Parathyroid adenoma (tissue), 2 donors: ENCODE measurements at regions not wholly inside any gene's neighbourhood (a gene's known extent, or its start where the extent isn't known, plus 50 kb on each side); places are given as distances from the start of the nearest gene placed in this dataset.

Experiments used
- H2AFZ ChIP-seq: fragments of 300-600 bp; sonication (generic); one replicate; pipeline ENCODE4 v1.7.0; 2017; ENCODE audit warnings: antibody characterized with exemption, mild to moderate bottlenecking
- H3K27ac ChIP-seq: fragments of 300-600 bp; sonication (generic); one replicate; pipeline ENCODE4 v1.7.0; 2017
- H3K27me3 ChIP-seq: fragments of 300-600 bp; sonication (generic); one replicate; pipeline ENCODE4 v1.7.0; 2017; ENCODE audit warnings: low read length; ENCODE audit not compliant: control insufficient read depth, insufficient read depth
- H3K36me3 ChIP-seq: fragments of 300-600 bp; sonication (generic); one replicate; pipeline ENCODE4 v1.7.0; 2017; ENCODE audit warnings: low read length; ENCODE audit not compliant: control insufficient read depth, insufficient read depth
- H3K4me1 ChIP-seq: fragments of 300-600 bp; sonication (generic); one replicate; pipeline ENCODE4 v1.7.0; 2017; ENCODE audit warnings: control low read depth
- H3K4me2 ChIP-seq: fragments of 300-600 bp; sonication (generic); one replicate; pipeline ENCODE4 v1.7.0; 2017; ENCODE audit warnings: low read length
- H3K4me3 ChIP-seq: fragments of 300-600 bp; sonication (generic); one replicate; pipeline ENCODE4 v1.7.0; 2017; ENCODE audit warnings: low read depth, low read length
- H3K79me2 ChIP-seq: fragments of 300-600 bp; sonication (generic); one replicate; pipeline ENCODE4 v1.7.0; 2017; ENCODE audit warnings: control low read depth
- H3K9ac ChIP-seq: fragments of 300-600 bp; sonication (generic); one replicate; pipeline ENCODE4 v1.7.0; 2017; ENCODE audit warnings: mild to moderate bottlenecking
- H3K9me3 ChIP-seq: fragments of 300-600 bp; sonication (generic); one replicate; pipeline ENCODE4 v1.7.0; 2017; ENCODE audit warnings: low read length; ENCODE audit not compliant: control insufficient read depth
- TF ChIP-seq, protein P1 (sequence below): fragments of 300-600 bp; sonication (generic); IDR thresholded peaks from one replicate; pipeline ENCODE4 v1.7.0; 2017; ENCODE audit warnings: antibody characterized with exemption, mild to moderate bottlenecking
- donor health status: primary hyperparathyroidism.

DNA sequence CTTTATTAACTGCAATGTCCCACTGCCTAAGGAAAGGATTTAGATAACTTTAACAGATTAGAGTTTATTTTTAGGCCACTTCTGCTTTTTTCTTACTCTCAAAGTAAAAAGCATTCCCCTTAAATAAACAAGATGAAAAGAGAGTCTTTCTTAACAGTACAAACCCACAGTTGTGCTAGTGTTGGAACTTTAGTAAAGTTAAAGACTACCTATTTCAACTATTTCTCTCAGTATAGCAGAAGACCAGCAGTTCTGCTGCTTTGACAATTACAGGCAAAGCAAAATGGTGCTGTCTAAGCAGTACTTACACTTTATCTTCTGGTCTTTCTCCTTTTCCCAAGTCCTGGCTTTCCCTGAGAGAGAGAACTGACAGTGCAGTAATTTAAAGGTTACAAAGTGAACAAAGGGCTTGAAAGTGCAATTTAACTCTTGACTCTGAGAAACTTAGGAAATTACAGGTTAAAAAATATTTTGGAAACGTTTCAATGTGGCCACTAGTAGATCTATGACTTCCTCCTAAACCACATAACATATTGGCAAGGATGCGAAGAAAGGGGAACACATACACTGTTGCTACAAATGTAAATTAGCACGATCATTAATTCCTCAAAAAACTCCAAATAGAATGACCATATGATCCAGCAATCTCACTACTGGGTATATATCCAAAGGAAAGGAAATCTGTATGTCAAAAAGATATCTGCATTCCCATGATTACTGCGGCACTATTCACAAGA is 135.4 kb upstream of the POGK start:
- H3K27me3 ChIP-seq, result no peaks in the 10 kb centered on the region
- H2AFZ ChIP-seq, result no peak overlapping the region
- TF ChIP-seq, protein P1, sequence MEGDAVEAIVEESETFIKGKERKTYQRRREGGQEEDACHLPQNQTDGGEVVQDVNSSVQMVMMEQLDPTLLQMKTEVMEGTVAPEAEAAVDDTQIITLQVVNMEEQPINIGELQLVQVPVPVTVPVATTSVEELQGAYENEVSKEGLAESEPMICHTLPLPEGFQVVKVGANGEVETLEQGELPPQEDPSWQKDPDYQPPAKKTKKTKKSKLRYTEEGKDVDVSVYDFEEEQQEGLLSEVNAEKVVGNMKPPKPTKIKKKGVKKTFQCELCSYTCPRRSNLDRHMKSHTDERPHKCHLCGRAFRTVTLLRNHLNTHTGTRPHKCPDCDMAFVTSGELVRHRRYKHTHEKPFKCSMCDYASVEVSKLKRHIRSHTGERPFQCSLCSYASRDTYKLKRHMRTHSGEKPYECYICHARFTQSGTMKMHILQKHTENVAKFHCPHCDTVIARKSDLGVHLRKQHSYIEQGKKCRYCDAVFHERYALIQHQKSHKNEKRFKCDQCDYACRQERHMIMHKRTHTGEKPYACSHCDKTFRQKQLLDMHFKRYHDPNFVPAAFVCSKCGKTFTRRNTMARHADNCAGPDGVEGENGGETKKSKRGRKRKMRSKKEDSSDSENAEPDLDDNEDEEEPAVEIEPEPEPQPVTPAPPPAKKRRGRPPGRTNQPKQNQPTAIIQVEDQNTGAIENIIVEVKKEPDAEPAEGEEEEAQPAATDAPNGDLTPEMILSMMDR, result no peak

DNA sequence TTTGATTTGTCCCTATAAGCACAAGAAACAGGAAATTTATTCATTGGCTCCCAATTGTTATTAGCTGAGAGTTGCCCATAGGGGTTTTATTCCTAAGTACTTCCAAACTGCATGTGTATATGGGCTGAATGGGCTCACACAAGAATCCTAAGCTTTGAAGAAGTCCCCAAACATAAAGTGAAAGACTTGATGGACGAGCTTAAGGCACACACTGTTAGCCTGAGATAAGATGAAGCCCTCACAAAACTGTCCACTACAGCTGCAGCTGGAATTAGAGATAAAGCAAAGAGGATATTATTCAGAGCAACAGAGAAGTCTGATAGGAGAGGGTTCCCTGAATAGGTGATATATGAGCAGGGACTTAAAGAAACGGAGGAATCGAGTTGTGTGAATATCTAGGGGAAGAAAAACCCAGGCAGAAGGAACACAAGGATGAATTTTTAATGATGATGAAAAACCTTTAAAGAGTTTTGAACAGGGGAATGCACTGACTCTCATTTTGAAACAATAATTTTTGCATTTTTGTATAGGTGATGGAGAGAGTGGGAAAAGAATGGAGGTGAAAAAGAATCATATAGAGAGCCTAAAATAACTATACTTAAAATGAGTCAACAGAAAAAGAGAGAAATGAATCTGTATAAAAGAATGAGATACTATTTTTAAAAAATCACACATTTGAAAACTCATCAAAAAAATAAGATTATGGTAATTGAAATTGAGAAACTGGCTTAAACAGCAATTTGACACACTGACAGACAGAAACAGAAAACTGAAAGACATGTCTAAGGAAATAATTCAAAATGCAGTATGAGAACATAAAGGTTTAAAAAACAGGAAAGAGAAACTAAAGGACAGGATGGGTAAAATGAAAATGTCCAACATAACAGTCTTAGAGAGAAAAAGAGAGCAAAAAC is 133.6 kb upstream of the POGK start:
- Histone ChIP-seq H3K4me1 (no peaks in the 10 kb centered on the region), H3K9me3 (no peaks in the 10 kb centered on the region), H3K4me3 (no peak overlapping the region), H3K4me2 (no peak overlapping the region), H3K27me3 (no peaks in the 10 kb centered on the region), H3K79me2 (no peaks in the 10 kb centered on the region), H3K36me3 (no peaks in the 10 kb centered on the region), H3K27ac (no peak overlapping the region), H2AFZ (no peak overlapping the region), H3K9ac (no peak overlapping the region)
- TF ChIP-seq, protein P1, result no peak

More for the DNA sequence above, 135.4 kb upstream of the POGK start:
- Histone ChIP-seq H3K4me2 (no peak overlapping the region), H3K4me3 (no peak overlapping the region), H3K36me3 (no peaks in the 10 kb centered on the region), H3K27ac (no peak overlapping the region), H3K9ac (no peak overlapping the region), H3K9me3 (no peaks in the 10 kb centered on the region), H3K4me1 (no peaks in the 10 kb centered on the region), H3K79me2 (no peaks in the 10 kb centered on the region)

DNA sequence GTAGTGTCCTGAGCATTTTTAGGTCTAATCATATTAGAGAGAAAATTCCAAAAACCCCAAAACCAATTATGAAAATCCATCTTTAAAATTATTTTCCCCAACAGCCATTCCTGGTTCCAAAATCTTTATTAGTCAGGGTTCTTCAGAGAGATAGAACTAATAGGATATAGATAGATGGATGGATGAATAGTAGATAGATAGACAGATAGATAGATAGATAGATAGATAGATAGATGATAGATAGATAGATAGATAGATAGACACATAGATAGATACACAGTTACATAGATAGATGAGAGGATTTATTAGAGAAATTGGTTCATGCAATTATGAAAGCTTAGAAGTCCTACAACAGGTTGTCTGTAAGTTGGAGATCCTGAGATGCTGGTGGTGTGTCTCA is 122.7 kb upstream of the POGK start:
- Histone ChIP-seq H3K79me2 (no peaks in the 10 kb centered on the region), H3K4me3 (no peak overlapping the region), H3K9me3 (no peaks in the 10 kb centered on the region), H3K27ac (no peak overlapping the region), H3K9ac (no peak overlapping the region), H2AFZ (no peak overlapping the region), H3K4me2 (no peak overlapping the region), H3K36me3 (no peaks in the 10 kb centered on the region), H3K4me1 (no peaks in the 10 kb centered on the region), H3K27me3 (no peaks in the 10 kb centered on the region)
- TF ChIP-seq, protein P1, result no peak

DNA sequence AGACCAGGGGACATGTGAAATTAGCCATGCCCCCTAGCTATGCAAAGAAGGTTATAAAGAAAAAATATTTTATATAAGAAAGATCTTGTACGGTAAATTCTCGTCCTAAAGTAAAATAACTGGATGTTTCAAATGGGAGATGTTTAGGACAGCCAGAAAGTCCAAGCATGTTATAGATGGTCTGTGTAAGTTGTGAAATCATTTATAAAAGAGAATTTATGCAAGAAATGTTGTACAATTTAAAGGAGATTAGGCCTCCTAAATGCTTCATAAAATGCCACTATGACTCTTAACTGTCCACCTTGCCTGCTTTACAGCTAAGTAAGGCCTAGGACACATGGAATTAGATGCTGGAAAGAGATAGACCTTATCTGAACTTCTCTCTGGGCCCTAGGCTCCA is 118.1 kb upstream of the POGK start:
- TF ChIP-seq, protein P1, result no peak

More for the DNA sequence above, 118.1 kb upstream of the POGK start:
- Histone ChIP-seq H3K4me3 (no peak overlapping the region), H3K79me2 (no peaks in the 10 kb centered on the region), H3K4me1 (no peaks in the 10 kb centered on the region), H3K27ac (no peak overlapping the region), H3K4me2 (no peak overlapping the region), H3K9me3 (no peaks in the 10 kb centered on the region), H3K36me3 (no peaks in the 10 kb centered on the region), H3K27me3 (no peaks in the 10 kb centered on the region), H3K9ac (no peak overlapping the region), H2AFZ (no peak overlapping the region)
